Right lobe of liver (tissue), 6 donors: ENCODE measurements at regions not wholly inside any gene's neighbourhood (a gene's known extent, or its start where the extent isn't known, plus 50 kb on each side); places are given as distances from the start of the nearest gene placed in this dataset.
"Not testable (repeated sequence)": the region's sequence is repeated elsewhere in the genome, so short reads cannot be mapped to it uniquely, and the experiment has no call there.

Source experiments
- ATAC-seq, 4 donors: fragments of 200-7000 bp; cut with Tn5 transposase; one replicate each; pipeline ENCODE4 v1.9.1; 2020; ENCODE audit warnings: mild to moderate bottlenecking in 4 of 4, moderate library complexity in 4 of 4
- DNase-seq, 3 donors: peaks; one replicate each; pipeline ENCODE4 v3.0.0-alpha.2; 2020
- H3K27ac ChIP-seq, 3 donors: fragments of 200-600 bp; one replicate each; pipeline ENCODE4 v1.8.0; 2022
- H3K27me3 ChIP-seq, 2 donors: fragments of 200-600 bp; one replicate each; pipeline ENCODE4 v1.8.0; 2022
- H3K36me3 ChIP-seq, 4 donors: fragments of 200-600 bp; sonication (generic) in 1 of 4; one replicate each; pipeline versions ENCODE4 v1.5.1 to v1.8.0; 2017 to 2022; ENCODE audit warnings: control low read depth in 1 of 4
- H3K4me1 ChIP-seq, 4 donors: fragments of 200-600 bp; sonication (generic) in 1 of 4; one replicate each; pipeline versions ENCODE4 v1.5.1 to v1.8.0; 2017 to 2022; ENCODE audit warnings: control low read depth in 1 of 4
- H3K4me3 ChIP-seq, 3 donors: fragments of 200-600 bp; one replicate each; pipeline ENCODE4 v1.8.0; 2022
- H3K9me3 ChIP-seq, 4 donors: fragments of 200-600 bp; sonication (generic) in 1 of 4; one replicate each; pipeline versions ENCODE4 v1.5.1 to v1.8.0; 2017 to 2022; ENCODE audit warnings: control low read depth in 1 of 4
- POLR2A ChIP-seq: fragments of 450-650 bp; IDR thresholded peaks from one replicate; pipeline ENCODE4 v1.6.1; 2017; ENCODE audit warnings: antibody characterized with exemption, mild to moderate bottlenecking
- WGBS: methylation state at CpG from one replicate; pipeline ENCODE4 v1.1.6; 2018; ENCODE audit warnings: low coverage, low lambda C conversion rate; ENCODE audit not compliant: insufficient coverage; ENCODE audit errors: missing lambda C conversion rate; 5-methylcytosine and 5-hydroxymethylcytosine counted together
- intact Hi-C, 2 donors: fragments of 100-400 bp; cut with DNase I; formaldehyde crosslinking; loops; one replicate each; pipeline versions ENCODE4 v1.11.2 to v1.14.1; 2022
- TF ChIP-seq, protein P1 (sequence below), 4 donors: fragments of 200-600 bp in 3 of 4; fragments of 450-650 bp in 1 of 4; IDR thresholded peaks; one replicate each; pipeline versions ENCODE4 v1.5.1 to v1.8.0; 2016 to 2022; ENCODE audit warnings: antibody characterized with exemption in 4 of 4, mild to moderate bottlenecking in 2 of 4
- donor health status: DM: no; HTN: yes; CAD: no.
- donor health status: DM: no; HTN: no; CAD: no.
- donor health status: DM: no; HTN: no; CAD: no.
- donor health status: DM: no; HTN: yes; CAD: no.
- donor health status: DM: no; HTN: yes; CAD: no.

GRCh38 chr14:65840786-65841185, 428.3 kb downstream of the FUT8 start:
- intact Hi-C loops = no loop called here
- Histone ChIP-seq H3K4me3 (no peak overlapping the region), H3K27ac (no peak overlapping the region), H3K4me1 (no peaks in the 10 kb centered on the region), H3K36me3 (no peaks in the 10 kb centered on the region), H3K27me3 (no peaks in the 10 kb centered on the region), H3K9me3 (no peaks in the 10 kb centered on the region)
- no peak for TF ChIP-seq POLR2A
- TF ChIP-seq, protein P1, sequence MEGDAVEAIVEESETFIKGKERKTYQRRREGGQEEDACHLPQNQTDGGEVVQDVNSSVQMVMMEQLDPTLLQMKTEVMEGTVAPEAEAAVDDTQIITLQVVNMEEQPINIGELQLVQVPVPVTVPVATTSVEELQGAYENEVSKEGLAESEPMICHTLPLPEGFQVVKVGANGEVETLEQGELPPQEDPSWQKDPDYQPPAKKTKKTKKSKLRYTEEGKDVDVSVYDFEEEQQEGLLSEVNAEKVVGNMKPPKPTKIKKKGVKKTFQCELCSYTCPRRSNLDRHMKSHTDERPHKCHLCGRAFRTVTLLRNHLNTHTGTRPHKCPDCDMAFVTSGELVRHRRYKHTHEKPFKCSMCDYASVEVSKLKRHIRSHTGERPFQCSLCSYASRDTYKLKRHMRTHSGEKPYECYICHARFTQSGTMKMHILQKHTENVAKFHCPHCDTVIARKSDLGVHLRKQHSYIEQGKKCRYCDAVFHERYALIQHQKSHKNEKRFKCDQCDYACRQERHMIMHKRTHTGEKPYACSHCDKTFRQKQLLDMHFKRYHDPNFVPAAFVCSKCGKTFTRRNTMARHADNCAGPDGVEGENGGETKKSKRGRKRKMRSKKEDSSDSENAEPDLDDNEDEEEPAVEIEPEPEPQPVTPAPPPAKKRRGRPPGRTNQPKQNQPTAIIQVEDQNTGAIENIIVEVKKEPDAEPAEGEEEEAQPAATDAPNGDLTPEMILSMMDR (IDR thresholded peaks at IDR 0.05) = no peak
- ATAC-seq (no peak), DNase-seq (no peak)
- WGBS = no CpG with 5 or more reads among the region's 1 CpG

- DNase-seq (no peak), ATAC-seq (no peak)
- Histone ChIP-seq H3K9me3 (no peaks in the 10 kb centered on the region), H3K4me3 (no peak overlapping the region), H3K36me3 (no peaks in the 10 kb centered on the region), H3K4me1 (no peaks in the 10 kb centered on the region), H3K27ac (no peak overlapping the region), H3K27me3 (no peaks in the 10 kb centered on the region)
- intact Hi-C loops = no loop called here
- no peak for TF ChIP-seq POLR2A
- TF ChIP-seq, protein P1 (IDR thresholded peaks at IDR 0.05) = no peak
- WGBS = 59% methylated on average over 2 of the region's 2 CpGs
Observed at GRCh38 chr14:65846196-65846868, 433.8 kb downstream of the FUT8 start.

DNA sequence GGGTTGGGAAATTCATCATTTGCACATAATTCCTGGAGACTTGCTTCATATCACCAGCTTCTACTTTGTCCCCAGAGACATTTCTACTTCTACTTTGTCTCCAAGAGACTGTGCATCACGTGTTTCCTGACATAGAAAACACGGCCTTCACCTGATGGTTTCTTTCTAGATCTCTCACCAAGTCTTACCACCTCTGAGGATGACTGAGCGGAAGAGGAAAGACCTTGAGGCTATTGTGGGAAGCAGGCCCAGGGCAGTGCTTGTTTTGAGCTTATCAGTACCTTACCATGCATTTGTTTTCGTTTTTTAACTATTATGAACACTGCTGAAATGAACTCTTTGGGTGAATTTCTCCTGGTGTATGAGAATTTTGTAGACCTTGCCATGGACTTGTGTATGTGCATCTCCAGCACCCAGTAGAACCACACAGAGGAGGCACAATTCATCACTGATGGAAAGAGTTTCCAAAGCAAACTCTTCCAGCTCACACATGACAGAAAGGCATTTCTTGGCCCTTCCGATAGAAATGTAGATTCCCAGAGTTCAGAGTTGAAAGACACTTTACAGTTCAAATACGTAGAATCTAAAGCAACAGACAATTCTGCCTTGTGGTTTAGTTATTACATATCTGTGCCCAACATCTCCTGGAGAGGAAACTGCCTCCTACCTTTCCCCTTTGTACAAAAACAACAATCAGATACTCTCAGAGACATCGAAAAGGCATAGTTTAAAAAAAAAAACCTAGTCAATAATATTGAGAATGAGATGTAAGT, 434.7 kb downstream of the FUT8 start:
- Histone ChIP-seq H3K27ac (no peak overlapping the region), H3K36me3 (no peaks in the 10 kb centered on the region), H3K9me3 (no peaks in the 10 kb centered on the region), H3K4me1 (no peaks in the 10 kb centered on the region), H3K27me3 (no peaks in the 10 kb centered on the region), H3K4me3 (no peak overlapping the region)
- ATAC-seq (peak; percentile 61 to 71 (median 68)), DNase-seq (no peak)
- intact Hi-C loops = no loop called here
- TF ChIP-seq, protein P1 (IDR thresholded peaks at IDR 0.05) = no peak
- TF ChIP-seq POLR2A = no peak
- WGBS = 29% methylated on average over 7 of the region's 7 CpGs

DNA sequence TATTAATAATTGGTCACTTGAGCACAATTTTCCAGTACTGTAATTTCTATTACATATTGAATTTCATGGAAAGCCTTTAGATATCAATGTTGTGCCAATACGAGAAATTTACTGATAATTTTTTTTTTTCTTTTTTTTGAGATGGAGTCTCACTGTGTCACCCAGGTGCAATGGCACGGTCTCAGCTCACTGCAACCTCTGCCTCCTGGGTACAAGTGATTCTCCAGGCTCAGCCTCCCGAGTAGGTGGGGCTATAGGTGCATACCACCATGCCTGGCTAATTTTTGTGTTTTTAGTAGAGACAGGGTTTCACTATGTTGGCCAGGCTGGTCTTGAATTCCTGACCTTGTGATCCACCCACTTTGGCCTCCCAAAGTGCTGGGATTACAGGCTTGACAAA, 435.4 kb downstream of the FUT8 start:
- H3K4me3 ChIP-seq, H3K4me1 ChIP-seq, H3K27ac ChIP-seq, intact Hi-C loops, ATAC-seq, H3K9me3 ChIP-seq, H3K27me3 ChIP-seq, H3K36me3 ChIP-seq, DNase-seq: not testable (repeated sequence)
- 61% methylated on average over 2 of the region's 3 CpGs for WGBS

GRCh38 chr14:65849091-65849490, 436.6 kb downstream of the FUT8 start:
- H3K9me3 ChIP-seq = no peaks in the 10 kb centered on the region
- H3K36me3 ChIP-seq = no peaks in the 10 kb centered on the region
- no peaks in the 10 kb centered on the region for H3K27me3 ChIP-seq
- ATAC-seq (no peak), DNase-seq (no peak)
- 71% methylated on average over 3 of the region's 3 CpGs for WGBS
- H3K4me3 ChIP-seq = no peak overlapping the region
- H3K27ac ChIP-seq = no peak overlapping the region
- TF ChIP-seq POLR2A = no peak
- TF ChIP-seq, protein P1 (IDR thresholded peaks at IDR 0.05) = no peak
- no peaks in the 10 kb centered on the region for H3K4me1 ChIP-seq
- intact Hi-C loops = no loop called here
